NCI-H2029 treated with DMSO at 0.1 percent for 48 hours (cell line): ENCODE measurements at regions not wholly inside any gene's neighbourhood (a gene's known extent, or its start where the extent isn't known, plus 50 kb on each side); places are given as distances from the start of the nearest gene placed in this dataset.

ENCODE experiments used
- DNase-seq: peaks from one replicate; lab custom pipeline; 2025; lab: John Stamatoyannopoulos, UW

DNA sequence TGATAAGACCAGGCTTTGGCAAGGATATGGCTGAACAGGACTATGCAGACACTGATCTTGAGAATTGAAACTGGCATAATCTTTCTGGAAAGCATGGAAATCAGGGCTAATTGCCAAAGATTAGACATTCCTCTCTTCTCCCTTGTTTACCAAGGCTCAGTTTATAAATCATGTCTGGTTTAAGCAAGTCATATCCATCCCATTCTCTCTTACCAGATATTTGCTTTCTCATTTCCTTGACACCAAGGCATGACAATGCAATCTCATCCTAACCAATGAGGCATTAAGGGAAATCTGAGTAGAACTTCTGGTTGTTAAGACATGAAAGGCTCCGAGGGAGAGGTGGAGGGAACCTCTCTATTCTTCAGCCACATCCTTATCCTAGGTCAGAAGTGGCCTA is 110.3 kb upstream of the CEP85L start:
- DNase-seq: peak; percentile 28

DNA sequence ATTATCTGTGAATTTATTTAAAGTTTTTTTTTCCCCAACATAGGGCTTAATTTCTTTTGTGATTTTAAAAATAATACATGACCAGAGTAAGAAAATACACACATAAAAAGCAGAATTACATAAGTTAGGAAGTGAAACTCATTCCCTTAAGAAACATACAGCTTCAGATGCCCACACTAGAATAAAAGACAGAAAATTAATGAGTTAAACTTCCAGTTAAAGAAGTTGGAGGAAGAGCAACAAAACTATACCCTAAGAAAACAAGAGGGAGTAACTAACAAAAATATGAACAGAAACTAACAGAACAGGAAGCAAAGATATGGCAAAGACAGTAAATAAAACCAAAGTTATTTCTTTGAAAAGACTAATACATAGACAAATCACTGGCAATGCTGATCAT is 107.6 kb upstream of the CEP85L start:
- DNase-seq: no peak

- DNase-seq: no peak
Measured at GRCh38 chr6:118755941-118756646, 104.7 kb upstream of the CEP85L start.

- DNase-seq: no peak
Measured at GRCh38 chr6:118752803-118753202, 101.4 kb upstream of the CEP85L start.

DNA sequence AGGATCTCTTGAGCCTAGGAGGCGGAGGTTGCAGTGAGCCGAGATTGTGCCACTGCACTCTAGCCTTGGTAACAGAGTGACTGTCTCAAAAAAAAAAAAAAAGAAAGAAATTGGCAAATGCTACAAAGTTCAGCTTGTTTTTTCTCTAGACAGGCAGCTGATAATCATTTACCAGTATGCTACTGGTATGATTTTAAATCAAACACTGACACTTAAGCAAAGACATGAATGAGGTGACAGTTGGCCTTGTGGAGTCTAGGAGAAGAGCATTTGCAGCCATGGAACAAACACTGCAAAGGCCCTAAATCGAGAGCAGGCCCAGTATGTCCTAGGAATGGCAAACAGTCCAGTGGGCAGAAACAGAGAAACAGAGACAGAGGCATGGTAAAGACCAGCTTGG is 99.7 kb upstream of the CEP85L start:
- no peak for DNase-seq

- no peak for DNase-seq
Measured at GRCh38 chr6:118750143-118750542, 98.8 kb upstream of the CEP85L start.

DNA sequence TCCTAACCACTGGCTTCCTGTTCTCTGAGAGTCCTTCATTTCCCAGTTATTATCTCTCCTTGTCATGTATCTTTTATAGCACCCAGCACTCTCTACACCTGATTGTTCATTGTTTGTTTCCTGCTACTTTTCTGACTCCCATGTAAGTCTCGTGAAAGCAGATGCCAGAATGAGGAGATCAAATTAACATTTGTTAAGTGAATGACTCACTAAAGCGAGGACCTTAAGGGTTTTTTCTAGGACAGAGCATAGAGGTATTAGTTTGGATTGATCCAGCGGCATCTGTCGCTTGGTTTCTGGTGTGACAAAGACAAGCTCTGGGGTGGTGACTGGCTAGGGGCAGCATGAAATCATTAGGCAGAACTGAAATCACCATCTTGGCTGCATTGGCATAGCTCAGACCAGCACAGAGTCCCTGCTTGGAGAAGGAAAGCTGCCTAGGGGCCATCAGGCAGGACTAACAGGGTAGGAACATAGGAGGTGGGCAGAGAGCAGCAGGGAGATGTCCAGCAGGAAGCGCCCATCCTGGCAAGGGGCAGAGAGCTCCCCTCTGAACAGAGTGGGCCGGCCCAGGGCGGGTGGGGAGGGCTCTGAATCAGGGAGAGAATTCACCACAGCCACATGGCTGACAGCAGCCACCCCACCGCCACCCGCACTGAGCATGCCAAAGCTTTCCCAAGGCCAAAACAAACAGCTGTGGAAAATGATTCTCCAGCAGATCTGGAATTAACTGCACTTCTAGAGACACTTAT is 97.1 kb upstream of the CEP85L start:
- DNase-seq: peak; percentile 99

- no peak for DNase-seq
Measured at GRCh38 chr6:118746825-118747174, 95.4 kb upstream of the CEP85L start.

DNA sequence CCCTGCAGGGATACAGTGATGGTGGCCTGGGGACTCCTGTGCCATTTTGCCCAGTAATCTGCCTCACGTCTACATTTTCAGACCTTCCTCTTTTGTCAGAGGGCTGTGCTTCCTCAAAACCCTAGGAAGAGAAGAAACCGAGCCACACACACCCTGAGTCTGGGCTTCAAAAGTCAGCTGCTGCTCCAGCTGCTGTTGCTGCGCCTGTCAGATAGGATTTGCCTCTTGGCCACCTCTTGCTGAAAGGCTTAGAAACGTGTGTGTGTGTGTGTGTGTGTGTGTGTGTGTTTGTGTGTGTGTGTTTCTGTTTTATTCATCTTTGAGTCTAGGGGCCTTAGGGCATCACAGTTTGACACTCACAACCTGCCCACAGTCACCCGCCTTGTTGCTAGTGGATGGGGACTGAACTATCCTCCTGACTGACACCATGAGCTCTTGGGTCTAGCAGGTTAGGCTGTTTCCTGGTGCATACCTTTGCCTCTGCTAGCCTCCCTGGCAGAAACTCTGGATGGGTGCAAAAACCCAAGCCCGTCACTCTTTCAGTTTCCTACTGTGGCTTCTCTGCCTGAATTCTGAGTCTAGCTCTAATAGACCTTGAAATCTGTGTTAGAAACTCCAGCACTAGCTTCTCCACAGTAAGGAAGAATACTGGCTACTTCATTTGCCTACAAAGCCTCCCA is 94.9 kb upstream of the CEP85L start:
- no peak for DNase-seq

DNA sequence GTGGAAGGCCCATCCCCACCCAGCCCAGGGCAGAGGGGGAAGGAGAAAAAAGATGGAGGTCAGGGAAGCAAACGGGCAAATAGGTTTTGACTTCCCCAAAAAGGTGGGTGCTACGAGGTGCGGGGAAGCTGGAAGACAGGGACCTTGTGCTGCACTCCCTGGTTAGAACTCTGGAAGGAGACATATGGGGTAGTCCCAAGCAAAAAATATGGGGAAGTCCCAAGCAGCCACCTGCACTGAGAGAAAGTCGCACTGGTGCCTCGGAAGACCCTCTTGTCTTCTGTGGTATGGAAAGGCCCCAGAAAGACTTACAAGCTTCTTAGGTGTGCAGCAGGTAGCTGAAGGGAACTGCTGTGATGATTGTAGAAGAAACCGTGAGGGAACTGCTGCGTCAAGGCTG is 93.8 kb upstream of the CEP85L start:
- no peak for DNase-seq

DNA sequence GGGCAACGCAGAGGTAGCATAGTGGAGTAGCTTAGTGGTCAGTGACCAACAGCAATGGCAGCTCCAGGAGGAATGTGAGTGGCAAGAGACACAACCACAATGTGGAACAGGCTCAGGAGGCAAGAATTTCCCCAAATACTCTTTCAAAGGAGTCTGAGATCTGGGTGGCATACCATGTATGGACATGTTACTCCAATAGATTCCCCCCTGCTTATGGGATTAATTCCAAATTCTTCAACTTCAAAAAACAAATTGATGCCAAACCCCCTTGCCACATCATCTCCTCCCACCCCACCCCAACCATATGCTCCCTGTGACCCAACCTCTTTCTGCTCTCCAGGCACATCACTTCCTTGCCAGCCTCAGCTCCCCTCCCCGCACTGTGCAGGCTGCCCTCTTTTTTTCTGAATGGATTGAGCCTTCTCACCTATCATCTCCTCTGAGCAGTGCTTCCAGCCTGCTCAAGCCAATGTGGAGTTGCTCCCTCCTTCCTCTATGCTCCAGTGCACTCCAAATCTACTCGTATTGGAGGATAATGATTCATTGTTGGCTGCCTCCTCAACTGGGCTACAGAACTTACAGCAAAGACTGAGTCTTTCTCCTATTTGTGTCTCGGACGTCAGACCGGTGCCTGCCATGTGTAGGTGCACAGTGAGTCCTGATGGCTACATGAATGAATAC is 93.0 kb upstream of the CEP85L start:
- DNase-seq: peak; percentile 8

DNA sequence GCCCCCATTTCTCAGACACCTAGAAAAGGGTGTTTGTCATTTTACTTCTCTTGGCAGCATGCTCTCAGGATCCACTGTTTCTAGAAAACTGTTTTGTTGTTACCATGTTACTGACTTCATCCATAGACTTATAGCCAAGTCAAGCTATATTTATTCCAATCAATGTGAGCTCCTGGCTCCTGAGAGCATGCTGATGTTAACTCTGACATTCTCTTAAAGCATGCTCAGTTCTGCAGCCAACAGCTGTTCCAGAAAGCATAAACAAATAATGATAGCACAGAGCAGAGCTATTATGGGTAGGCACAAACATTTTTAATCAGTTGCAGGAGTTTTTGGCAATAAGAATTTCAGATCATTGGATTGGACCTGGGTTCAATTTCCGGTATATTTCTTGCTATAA is 92.4 kb upstream of the CEP85L start:
- no peak for DNase-seq

- no peak for DNase-seq
Measured at GRCh38 chr6:118740372-118740771, 89.0 kb upstream of the CEP85L start.

DNA sequence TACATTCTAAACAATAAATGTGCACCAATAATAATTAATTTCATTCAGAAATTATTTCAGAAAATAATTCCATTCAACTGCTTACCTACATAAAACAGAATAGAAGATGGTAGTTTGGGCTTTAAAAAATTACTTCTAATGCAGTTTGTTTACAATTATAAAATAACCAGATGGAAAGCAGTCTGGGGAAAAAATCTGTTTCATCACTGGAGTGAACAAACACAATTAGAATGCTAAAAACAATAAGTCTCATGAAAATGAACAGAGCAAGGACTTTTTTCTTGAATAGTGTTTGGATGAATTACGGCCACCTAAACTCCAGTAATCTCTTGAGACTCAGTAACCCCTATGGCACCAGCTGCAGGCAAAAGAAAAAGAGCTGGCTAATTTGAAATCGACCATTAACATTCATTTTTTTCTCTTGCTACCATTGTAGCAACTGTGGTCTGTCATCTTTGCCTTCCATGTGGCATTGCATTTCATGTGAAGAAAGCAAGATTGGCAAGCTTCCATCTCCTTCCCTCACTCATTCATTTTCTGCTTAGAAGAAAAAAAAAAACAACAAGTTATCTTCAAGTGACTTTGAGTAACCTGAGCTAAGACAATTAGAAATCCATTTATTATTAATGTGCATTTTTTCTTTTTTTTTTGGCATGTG is 88.4 kb upstream of the CEP85L start:
- DNase-seq: peak; percentile 10

DNA sequence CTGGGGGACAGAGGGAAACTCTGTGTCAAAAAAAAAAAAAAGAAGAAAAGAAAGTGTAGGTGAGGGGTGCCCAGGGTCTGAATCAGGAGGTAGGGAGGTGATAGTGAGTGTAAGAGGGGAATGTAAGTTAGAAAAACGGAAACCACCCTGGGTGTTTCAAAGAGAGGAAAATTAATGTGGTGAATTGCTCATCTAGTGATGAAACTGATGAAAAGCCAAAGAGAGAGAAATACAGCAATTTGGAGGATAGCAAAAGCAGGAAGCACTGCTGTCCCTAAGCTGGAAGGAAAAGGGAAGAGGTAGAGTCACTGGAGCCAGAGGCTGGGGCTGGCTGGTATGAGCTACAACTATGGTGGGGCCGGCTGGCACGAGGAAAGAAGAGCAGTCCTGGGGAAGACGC is 85.0 kb upstream of the CEP85L start:
- DNase-seq: no peak

- DNase-seq: no peak
Measured at GRCh38 chr6:118735320-118735719, 83.9 kb upstream of the CEP85L start.

- DNase-seq: no peak
Measured at GRCh38 chr6:118725944-118726343, 74.6 kb upstream of the CEP85L start.

GRCh38 chr6:118724211-118724610 is 72.8 kb upstream of the CEP85L start:
- no peak for DNase-seq

- DNase-seq: no peak
Measured at GRCh38 chr6:118722829-118723813, 71.7 kb upstream of the CEP85L start.

GRCh38 chr6:118720125-118720473 is 68.7 kb upstream of the CEP85L start:
- no peak for DNase-seq
